Tibial nerve (tissue), 4 donors: ENCODE measurements at regions not wholly inside any gene's neighbourhood (a gene's known extent, or its start where the extent isn't known, plus 50 kb on each side); places are given as distances from the start of the nearest gene placed in this dataset.

Experiments used
- DNase-seq, 2 donors: peaks; one replicate each; pipeline ENCODE4 v3.0.0-alpha.2; 2019; ENCODE audit warnings: low spot score in 2 of 2
- H3K27ac ChIP-seq, 4 donors: fragments of 200-600 bp; sonication (generic) in 3 of 4; one replicate each; pipeline ENCODE4 v1.5.1; 2017 to 2019; ENCODE audit warnings: mild to moderate bottlenecking in 1 of 4
- H3K27me3 ChIP-seq, 2 donors: fragments of 200-600 bp; sonication (generic) in 1 of 2; one replicate each; pipeline versions ENCODE4 v1.5.1 to v1.6.0; 2017 to 2019
- H3K36me3 ChIP-seq, 3 donors: fragments of 200-600 bp; sonication (generic); one replicate each; pipeline ENCODE4 v1.5.1; 2018 to 2019
- H3K4me1 ChIP-seq, 4 donors: fragments of 200-600 bp; sonication (generic) in 3 of 4; one replicate each; pipeline ENCODE4 v1.5.1; 2017 to 2019
- H3K4me3 ChIP-seq, 4 donors: fragments of 200-600 bp; sonication (generic) in 3 of 4; one replicate each; pipeline ENCODE4 v1.5.1; 2017 to 2019; ENCODE audit warnings: mild to moderate bottlenecking in 1 of 4, moderate library complexity in 1 of 4
- H3K9me3 ChIP-seq, 4 donors: fragments of 200-600 bp; sonication (generic) in 3 of 4; one replicate each; pipeline ENCODE4 v1.5.1; 2017 to 2019
- CTCF ChIP-seq, 5 experiments: fragments of 200-600 bp in 3 of 5; fragments of 450-650 bp in 2 of 5; sonication (generic) in 3 of 5; IDR thresholded peaks; one replicate each; pipeline ENCODE4 v1.5.1; 2016 to 2019; ENCODE audit warnings: antibody characterized with exemption in 5 of 5, mild to moderate bottlenecking in 3 of 5, moderate library complexity in 2 of 5
- EP300 ChIP-seq, 2 donors: sonication (generic); formaldehyde crosslinking; IDR thresholded peaks; one replicate each; pipeline ENCODE4 v1.6.1; 2017; ENCODE audit warnings: antibody characterized with exemption in 2 of 2, mild to moderate bottlenecking in 1 of 2
- POLR2A ChIP-seq, 2 donors: fragments of 450-650 bp; IDR thresholded peaks; one replicate each; pipeline ENCODE4 v1.6.1; 2017; ENCODE audit warnings: antibody characterized with exemption in 2 of 2, mild to moderate bottlenecking in 2 of 2, moderate library complexity in 2 of 2
- WGBS, 2 donors: methylation state at CpG; one replicate each; pipeline ENCODE4 v1.1.5; 2018; 5-methylcytosine and 5-hydroxymethylcytosine counted together

- 17 to 21% methylated on average over 8 of the region's 8 CpGs for WGBS, 2 donors
- H3K4me3 ChIP-seq, result no peak overlapping the region
- no peak overlapping the region for H3K27ac ChIP-seq
- DNase-seq, result no peak
- no peaks in the 10 kb centered on the region for H3K9me3 ChIP-seq
- H3K27me3 ChIP-seq, result no peaks in the 10 kb centered on the region
- no peaks in the 10 kb centered on the region for H3K4me1 ChIP-seq
- no peak for TF ChIP-seq POLR2A (IDR thresholded peaks at IDR 0.05)
- TF ChIP-seq CTCF (IDR thresholded peaks at IDR 0.05), result no peak
- no peak for TF ChIP-seq EP300 (IDR thresholded peaks at IDR 0.05)
- no peaks in the 10 kb centered on the region for H3K36me3 ChIP-seq
These were observed 99.7 kb downstream of the CBLN1 start for GRCh38 chr16:49181791-49182518.

DNA sequence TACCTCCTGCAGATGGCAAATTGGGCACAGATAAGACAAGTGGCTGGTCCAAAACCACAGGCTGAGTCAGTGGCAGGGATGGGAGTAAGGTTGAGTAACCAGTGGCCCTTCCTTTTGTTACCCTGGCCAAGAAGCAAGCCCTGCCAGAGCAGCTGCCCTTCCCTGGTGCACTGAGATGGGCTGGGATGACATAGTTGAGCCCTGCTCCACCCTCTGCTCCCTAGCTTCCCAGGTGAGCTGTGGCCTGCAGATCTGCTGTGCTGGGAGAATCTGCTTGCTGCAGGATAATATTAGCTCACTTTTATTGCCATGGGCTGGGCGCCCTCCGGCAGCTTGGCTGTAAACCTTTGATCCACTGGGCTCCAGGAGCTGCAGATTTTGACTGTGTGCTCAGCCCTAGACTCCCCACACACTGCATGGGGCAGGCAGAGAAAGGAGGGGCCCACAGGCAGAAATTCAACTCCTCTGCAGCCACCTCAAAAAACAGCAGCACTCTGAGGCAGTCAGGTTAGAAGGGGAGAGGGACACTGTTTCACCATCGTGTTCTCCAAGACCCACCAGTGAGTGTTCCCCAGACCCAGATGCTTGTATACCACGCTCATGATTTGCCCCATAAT lies 101.8 kb downstream of the CBLN1 start:
- TF ChIP-seq POLR2A (IDR thresholded peaks at IDR 0.05) (no peak), EP300 (IDR thresholded peaks at IDR 0.05) (no peak), CTCF (IDR thresholded peaks at IDR 0.05) (no peak)
- Histone ChIP-seq H3K4me1 (no peaks in the 10 kb centered on the region), H3K36me3 (no peaks in the 10 kb centered on the region), H3K9me3 (no peaks in the 10 kb centered on the region), H3K4me3 (no peak overlapping the region), H3K27ac (no peak overlapping the region), H3K27me3 (no peaks in the 10 kb centered on the region)
- WGBS, 2 donors, result 13 to 27% methylated on average over 3 to 4 of the region's 4 CpGs
- DNase-seq, result no peak

DNA sequence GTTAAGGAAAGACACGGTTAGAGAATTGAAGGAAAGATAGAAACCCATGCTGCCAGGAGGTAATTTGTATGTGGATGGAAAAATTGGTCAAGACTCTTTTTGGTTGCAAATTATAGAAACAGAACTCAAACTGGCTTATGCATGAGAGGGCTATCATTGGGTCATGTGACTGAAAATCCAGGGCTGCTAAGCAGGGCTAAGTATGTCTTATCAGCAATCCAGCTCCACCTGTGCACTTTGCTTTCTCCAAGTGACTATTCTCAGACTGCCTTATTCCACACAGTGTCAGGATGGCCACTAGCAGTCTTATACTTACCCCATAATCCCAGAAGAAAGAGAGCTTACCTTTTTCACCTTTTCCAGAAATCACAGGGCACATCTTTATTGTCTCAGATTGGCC lies 113.5 kb downstream of the CBLN1 start:
- H3K4me3 ChIP-seq, result no peak overlapping the region
- no peak overlapping the region for H3K27ac ChIP-seq
- TF ChIP-seq CTCF (IDR thresholded peaks at IDR 0.05), result no peak
- TF ChIP-seq EP300 (IDR thresholded peaks at IDR 0.05), result no peak
- TF ChIP-seq POLR2A (IDR thresholded peaks at IDR 0.05), result no peak
- no peaks in the 10 kb centered on the region for H3K4me1 ChIP-seq
- no peaks in the 10 kb centered on the region for H3K36me3 ChIP-seq
- 79 to 85% methylated on average over 1 of the region's 1 CpG for WGBS, 2 donors
- DNase-seq, result no peak
- H3K9me3 ChIP-seq, result no peaks in the 10 kb centered on the region
- H3K27me3 ChIP-seq, result no peaks in the 10 kb centered on the region

- Histone ChIP-seq H3K27ac (no peak overlapping the region), H3K4me1 (no peaks in the 10 kb centered on the region), H3K36me3 (no peaks in the 10 kb centered on the region), H3K9me3 (no peaks in the 10 kb centered on the region), H3K4me3 (no peak overlapping the region), H3K27me3 (no peaks in the 10 kb centered on the region)
- no peak for DNase-seq
- WGBS, 2 donors, result 84 to 89% methylated on average over 1 of the region's 1 CpG
- no peak for TF ChIP-seq EP300 (IDR thresholded peaks at IDR 0.05)
These were observed 116.6 kb downstream of the CBLN1 start for GRCh38 chr16:49165025-49165424.

DNA sequence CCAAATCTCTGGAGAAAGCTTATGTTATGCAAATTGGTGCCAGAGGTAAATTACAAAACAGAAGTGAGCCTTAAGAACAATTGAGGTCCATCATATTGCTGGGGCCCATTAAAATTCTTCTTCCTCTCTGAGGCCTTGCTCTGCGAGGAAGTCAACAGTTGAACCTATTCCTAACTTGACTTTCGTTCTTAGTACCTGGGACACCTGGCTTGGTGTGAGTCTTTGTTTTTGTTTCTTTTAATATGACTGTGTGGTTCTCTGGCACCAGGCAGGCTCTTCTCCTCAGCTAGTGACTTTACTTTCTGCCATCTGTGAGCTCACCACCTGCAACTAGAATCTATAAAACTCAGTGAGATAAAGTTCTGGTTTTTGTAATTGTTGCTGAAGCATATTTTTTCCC lies 120.4 kb downstream of the CBLN1 start:
- no peak for TF ChIP-seq EP300 (IDR thresholded peaks at IDR 0.05)
- no peak for TF ChIP-seq POLR2A (IDR thresholded peaks at IDR 0.05)
- TF ChIP-seq CTCF (IDR thresholded peaks at IDR 0.05), result no peak
- H3K4me3 ChIP-seq, result no peak overlapping the region
- H3K4me1 ChIP-seq, result no peaks in the 10 kb centered on the region
- no peaks in the 10 kb centered on the region for H3K27me3 ChIP-seq
- no peak for DNase-seq
- peaks cover 0 to 5% (median 0%) of the 10 kb centered on the region in 4 donors for H3K9me3 ChIP-seq
- no peak overlapping the region for H3K27ac ChIP-seq
- H3K36me3 ChIP-seq, result no peaks in the 10 kb centered on the region
- WGBS, 2 donors, result 74 to 77% methylated on average over 2 of the region's 2 CpGs
